ENCODE measurements at regions not wholly inside any gene's neighbourhood (a gene's known extent, or its start where the extent isn't known, plus 50 kb on each side); places are given as distances from the start of the nearest gene placed in this dataset.

DNA sequence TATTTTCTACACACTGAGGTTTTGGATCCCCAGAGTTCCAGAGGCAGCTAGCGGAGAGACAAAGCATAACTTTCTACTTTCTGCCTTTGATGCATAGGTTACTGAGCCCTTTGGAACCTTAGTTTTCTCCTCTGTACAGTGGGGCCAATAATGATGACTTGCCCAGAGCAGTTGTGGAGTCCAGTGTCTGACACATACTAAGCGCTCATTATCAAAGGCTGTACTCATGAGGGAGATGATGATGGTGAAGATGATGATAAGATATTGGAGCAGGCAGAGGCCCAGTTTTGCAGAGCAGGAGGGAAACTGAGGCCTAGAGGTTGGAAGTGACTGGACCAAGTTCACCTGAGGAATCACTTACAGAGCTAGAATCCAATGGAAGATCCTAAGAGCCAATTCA is 458.0 kb downstream of the MIAT start:
- H3K4me3 ChIP-seq (ENCODE audit: low read depth, low read length): no peak overlapping the region
- TF ChIP-seq, protein P1, sequence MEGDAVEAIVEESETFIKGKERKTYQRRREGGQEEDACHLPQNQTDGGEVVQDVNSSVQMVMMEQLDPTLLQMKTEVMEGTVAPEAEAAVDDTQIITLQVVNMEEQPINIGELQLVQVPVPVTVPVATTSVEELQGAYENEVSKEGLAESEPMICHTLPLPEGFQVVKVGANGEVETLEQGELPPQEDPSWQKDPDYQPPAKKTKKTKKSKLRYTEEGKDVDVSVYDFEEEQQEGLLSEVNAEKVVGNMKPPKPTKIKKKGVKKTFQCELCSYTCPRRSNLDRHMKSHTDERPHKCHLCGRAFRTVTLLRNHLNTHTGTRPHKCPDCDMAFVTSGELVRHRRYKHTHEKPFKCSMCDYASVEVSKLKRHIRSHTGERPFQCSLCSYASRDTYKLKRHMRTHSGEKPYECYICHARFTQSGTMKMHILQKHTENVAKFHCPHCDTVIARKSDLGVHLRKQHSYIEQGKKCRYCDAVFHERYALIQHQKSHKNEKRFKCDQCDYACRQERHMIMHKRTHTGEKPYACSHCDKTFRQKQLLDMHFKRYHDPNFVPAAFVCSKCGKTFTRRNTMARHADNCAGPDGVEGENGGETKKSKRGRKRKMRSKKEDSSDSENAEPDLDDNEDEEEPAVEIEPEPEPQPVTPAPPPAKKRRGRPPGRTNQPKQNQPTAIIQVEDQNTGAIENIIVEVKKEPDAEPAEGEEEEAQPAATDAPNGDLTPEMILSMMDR (IDR thresholded peaks at IDR 0.05; ENCODE audit: low read depth, low read length, missing control alignments): no peak
- DNase-seq (ENCODE audit: low read depth): no peak

DNA sequence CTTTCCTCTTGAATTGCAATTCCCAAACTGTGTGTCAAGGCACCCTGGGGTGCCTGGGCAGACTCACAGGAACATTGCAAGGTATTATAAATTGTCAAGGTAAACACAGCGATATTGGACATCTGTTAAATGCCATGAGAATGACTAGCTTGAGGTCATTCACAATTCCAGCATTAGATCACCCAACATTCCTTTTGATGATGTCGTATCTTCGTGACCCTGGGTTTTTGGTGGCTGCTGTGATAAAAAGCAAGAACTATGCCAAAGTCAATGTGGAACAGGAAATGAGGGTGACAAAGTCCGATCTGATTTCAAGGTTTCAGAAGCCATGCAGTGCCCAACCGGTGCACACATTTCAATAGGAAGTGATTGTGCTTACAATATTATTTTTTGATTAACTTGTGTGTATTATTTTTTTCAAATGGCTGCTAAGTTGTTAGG is 458.4 kb downstream of the MIAT start:
- no peak overlapping the region for H3K4me3 ChIP-seq (ENCODE audit: low read depth, low read length)
- DNase-seq (ENCODE audit: low read depth): no peak
- TF ChIP-seq, protein P1 (IDR thresholded peaks at IDR 0.05; ENCODE audit: low read depth, low read length, missing control alignments): no peak

DNA sequence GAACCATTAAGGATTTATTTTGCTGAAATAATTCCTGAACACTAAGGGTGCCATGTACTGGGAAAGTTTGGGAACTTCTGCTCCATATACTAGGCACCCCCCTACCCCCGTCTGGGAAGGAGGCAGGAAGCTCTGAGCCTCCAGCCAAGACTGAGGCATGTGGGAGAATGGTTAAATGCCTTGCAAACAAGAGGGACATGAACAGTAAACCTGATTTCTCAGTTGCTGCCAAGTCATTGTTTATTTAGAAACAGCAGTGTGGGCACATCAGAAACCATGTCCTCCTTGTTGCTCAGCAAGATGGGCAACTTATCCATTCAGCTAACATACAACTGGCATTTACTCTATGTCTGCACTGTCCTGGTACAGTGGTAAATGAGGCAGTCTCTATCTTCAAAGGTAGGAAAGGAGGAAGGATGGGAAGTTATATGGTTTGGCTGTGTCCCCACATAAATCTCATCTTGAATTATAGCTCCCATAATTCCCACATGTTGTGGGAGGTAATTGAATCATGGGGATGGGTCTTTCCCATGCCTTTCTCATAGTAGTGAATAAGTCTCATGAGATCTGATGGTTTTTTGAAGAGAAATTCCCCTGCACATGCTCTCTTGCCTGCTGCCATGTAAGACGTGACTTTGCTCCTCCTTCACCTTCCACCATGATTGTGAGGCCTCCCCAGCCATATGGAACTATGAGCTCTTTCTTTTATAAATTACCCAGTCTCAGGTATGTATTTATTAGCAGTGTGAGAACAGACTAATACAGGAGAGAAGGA is 459.1 kb downstream of the MIAT start:
- DNase-seq (ENCODE audit: low read depth): no peak

DNA sequence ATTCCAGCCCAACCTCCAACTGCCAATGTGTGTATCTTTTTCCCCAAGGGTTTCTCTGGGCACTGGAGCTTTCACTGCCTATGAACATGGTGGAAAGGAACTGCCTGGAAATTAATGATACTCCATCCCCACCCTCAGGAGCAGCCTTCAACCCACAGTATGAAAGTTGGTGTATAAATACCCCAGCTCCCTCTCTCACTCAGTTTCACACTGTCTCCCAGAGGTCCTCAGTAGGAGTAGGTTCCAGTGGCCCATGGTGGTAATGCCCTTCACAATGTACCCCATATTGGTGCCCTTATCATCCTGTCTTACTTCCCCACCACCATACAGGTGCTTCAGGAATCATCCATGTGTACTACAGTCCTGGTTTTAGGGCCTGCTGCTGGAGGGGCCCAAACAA is 462.6 kb downstream of the MIAT start:
- TF ChIP-seq, protein P1 (IDR thresholded peaks at IDR 0.05; ENCODE audit: low read depth, low read length, missing control alignments): no peak

More for the DNA sequence above, 459.1 kb downstream of the MIAT start:
- H3K4me3 ChIP-seq (ENCODE audit: low read depth, low read length): no peak overlapping the region
- TF ChIP-seq, protein P1 (IDR thresholded peaks at IDR 0.05; ENCODE audit: low read depth, low read length, missing control alignments): no peak

DNA sequence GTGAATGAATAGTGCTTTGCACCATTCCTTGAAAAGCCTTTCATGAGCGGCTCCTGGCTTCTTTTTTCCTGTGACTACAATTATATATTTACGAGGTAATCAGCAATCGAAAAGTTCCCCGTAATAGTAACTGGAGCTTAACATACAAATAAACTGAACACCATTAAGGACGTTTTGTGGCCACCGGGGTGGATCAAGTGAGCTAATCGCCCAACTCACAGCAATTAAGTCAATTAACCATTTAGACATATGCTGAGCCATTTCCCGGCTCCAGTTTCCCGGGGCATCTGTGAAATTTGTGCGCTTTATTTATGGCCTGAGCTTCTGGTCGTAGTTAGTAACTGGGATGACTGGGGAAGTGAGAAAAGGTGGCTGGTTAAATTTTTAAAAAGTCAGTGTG is 465.2 kb downstream of the MIAT start:
- no peak overlapping the region for H3K4me3 ChIP-seq (ENCODE audit: low read depth, low read length)
- TF ChIP-seq, protein P1 (IDR thresholded peaks at IDR 0.05; ENCODE audit: low read depth, low read length, missing control alignments): no peak
- no peak for DNase-seq (ENCODE audit: low read depth)

More for the DNA sequence above, 462.6 kb downstream of the MIAT start:
- no peak overlapping the region for H3K4me3 ChIP-seq (ENCODE audit: low read depth, low read length)
- DNase-seq (ENCODE audit: low read depth): no peak

DNA sequence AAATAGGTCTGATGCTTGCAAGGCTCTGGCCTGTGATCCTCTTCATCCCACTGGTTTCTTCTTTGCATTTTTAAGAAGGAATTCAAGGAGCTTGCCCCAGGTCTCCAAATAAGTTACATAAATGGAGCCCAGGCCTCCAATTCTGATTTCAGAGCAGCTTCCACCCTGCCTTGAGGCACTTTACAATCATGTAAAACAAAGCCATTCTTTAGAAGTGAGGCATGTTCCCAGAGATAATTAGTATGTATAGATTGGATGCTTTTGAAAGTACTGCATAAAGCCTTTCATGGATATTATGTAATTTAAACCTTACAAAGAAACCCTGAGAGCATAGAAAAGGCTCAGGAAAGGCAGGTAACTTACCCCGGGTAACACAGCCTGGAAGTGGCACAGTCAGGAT is 466.5 kb downstream of the MIAT start:
- DNase-seq (ENCODE audit: low read depth): no peak
- H3K4me3 ChIP-seq (ENCODE audit: low read depth, low read length): no peak overlapping the region
- TF ChIP-seq, protein P1 (IDR thresholded peaks at IDR 0.05; ENCODE audit: low read depth, low read length, missing control alignments): no peak
